Caco-2 (cell line): ENCODE measurements at regions not wholly inside any gene's neighbourhood (a gene's known extent, or its start where the extent isn't known, plus 50 kb on each side); places are given as distances from the start of the nearest gene placed in this dataset.

Source experiments
- BruUV-seq: library from RNA; stranded (reverse); fragments of 400-500 nt; replicated peaks from 2 replicates; lab custom pipeline; 2021; lab: Mats Ljungman, UMichigan
- CTCF ChIA-PET: fragments of 300-600 bp; sonication (Branson Sonifier 250); formaldehyde crosslinking; loops from one replicate; lab custom pipeline; 2022; ENCODE audit warnings: antibody characterized with exemption; lab: Charles Lee
- POLR2A ChIA-PET: fragments of 300-600 bp; sonication (Branson Sonifier 250); formaldehyde crosslinking; loops from one replicate; lab custom pipeline; 2022; ENCODE audit warnings: antibody characterized with exemption; lab: Charles Lee
- DNase-seq, 2 experiments: peaks; one replicate each; pipeline versions ENCODE4 v3.0.0 to v3.0.0-alpha.2; 2020 to 2022
- H3K27me3 ChIP-seq: replicated peaks from 2 replicates; pipeline ENCODE4 v1.6.0; 2011; ENCODE audit warnings: low read length; ENCODE audit not compliant: control insufficient read depth, insufficient read depth
- H3K36me3 ChIP-seq: 2 replicates; pipeline ENCODE4 v1.5.1; 2011; ENCODE audit warnings: low read length; ENCODE audit not compliant: control insufficient read depth, insufficient read depth
- H3K4me1 ChIP-seq: fragments of 250-450 bp; sonication (Bioruptor Pico); 2 replicates; pipeline ENCODE4 v1.5.1; 2020; ENCODE audit warnings: mild to moderate bottlenecking
- H3K4me3 ChIP-seq: 2 replicates; pipeline ENCODE4 v1.5.1; 2011; ENCODE audit warnings: low read depth, mild to moderate bottlenecking, control low read depth, low read length
- H3K9me3 ChIP-seq: fragments of 250-450 bp; sonication (Bioruptor Pico); 2 replicates; pipeline ENCODE4 v1.5.1; 2020; ENCODE audit warnings: mild to moderate bottlenecking, moderate library complexity
- H3K27ac Mint-ChIP-seq: one replicate; pipeline ENCODE4 v1.8.0; 2022; ENCODE audit warnings: mixed read lengths; ENCODE audit not compliant: unreplicated experiment
- H3K27me3 Mint-ChIP-seq: one replicate; pipeline ENCODE4 v1.8.0; 2022; ENCODE audit warnings: mixed read lengths; ENCODE audit not compliant: insufficient read depth, unreplicated experiment
- H3K36me3 Mint-ChIP-seq: one replicate; pipeline ENCODE4 v1.8.0; 2022; ENCODE audit warnings: mild to moderate bottlenecking, mixed read lengths; ENCODE audit not compliant: insufficient read depth, unreplicated experiment
- H3K4me1 Mint-ChIP-seq: one replicate; pipeline ENCODE4 v1.8.0; 2022; ENCODE audit warnings: low read depth, mixed read lengths; ENCODE audit not compliant: unreplicated experiment
- H3K4me3 Mint-ChIP-seq: one replicate; pipeline ENCODE4 v1.8.0; 2022; ENCODE audit warnings: mild to moderate bottlenecking, moderate library complexity, mixed read lengths; ENCODE audit not compliant: unreplicated experiment
- H3K9me3 Mint-ChIP-seq: one replicate; pipeline ENCODE4 v1.8.0; 2022; ENCODE audit warnings: mixed read lengths; ENCODE audit not compliant: unreplicated experiment
- CTCF ChIP-seq, 2 experiments: fragments of 200-600 bp in 1 of 2; IDR thresholded peaks; 1 replicate in 1 of 2; 2 replicates in 1 of 2; pipeline versions ENCODE4 v1.5.1 to v1.8.0; 2011 to 2022; ENCODE audit warnings: antibody characterized with exemption in 1 of 2, control low read depth in 1 of 2, inconsistent platforms in 1 of 2, low read depth in 1 of 2, low read length in 1 of 2, mild to moderate bottlenecking in 1 of 2, moderate library complexity in 1 of 2; ENCODE audit not compliant: insufficient read depth in 1 of 2, severe bottlenecking in 1 of 2, unreplicated experiment in 1 of 2
- intact Hi-C: fragments of 100-400 bp; cut with micrococcal nuclease; formaldehyde crosslinking; loops from one replicate; pipeline ENCODE4 v1.10.0; 2022; ENCODE audit not compliant: unreplicated experiment

GRCh38 chr19:30640252-30640965 lies 268.2 kb downstream of the ZNF536 start:
- H3K27me3 ChIP-seq, result no peaks in the 10 kb centered on the region
- ChIA-PET POLR2A (no interaction called here), CTCF (interaction anchor here (0.6 kb wide), 1 partner anchor 83 kb away, joined by 3 read pairs; no protein-coding TSS in a partner anchor)

DNA sequence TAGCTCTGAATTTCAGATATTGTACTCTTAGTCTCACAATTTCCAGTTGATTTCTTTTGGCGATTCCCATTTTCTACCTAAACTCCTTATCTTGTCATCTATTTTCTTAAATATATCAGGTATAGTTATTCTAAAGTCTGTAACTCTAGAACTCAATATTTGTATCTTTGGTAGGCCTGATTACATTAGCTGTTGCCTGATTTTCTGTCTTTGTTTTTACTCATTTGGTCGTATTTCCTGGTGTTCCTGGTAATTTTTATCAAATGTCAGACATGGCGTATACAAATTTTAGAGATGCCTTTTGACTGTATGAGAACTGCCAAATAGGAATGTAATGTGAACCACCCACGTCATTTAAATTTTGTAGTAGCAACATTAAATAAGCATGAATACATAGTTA lies 266.7 kb downstream of the ZNF536 start:
- H3K27me3 Mint-ChIP-seq, result peaks cover 8% of the 10 kb centered on the region
- H3K9me3 Mint-ChIP-seq, result no peaks in the 10 kb centered on the region
- CTCF ChIA-PET, result no interaction called here
- H3K36me3 Mint-ChIP-seq, result no peaks in the 10 kb centered on the region
- Histone ChIP-seq H3K27me3 (no peaks in the 10 kb centered on the region; the same call in 1 of the 2 replicates), H3K4me1 (no peaks in the 10 kb centered on the region), H3K4me3 (no peak overlapping the region), H3K36me3 (no peaks in the 10 kb centered on the region), H3K9me3 (no peaks in the 10 kb centered on the region)
- intact Hi-C loops, result no loop called here
- H3K4me1 Mint-ChIP-seq, result no peaks in the 10 kb centered on the region
- TF ChIP-seq CTCF (IDR thresholded peaks at IDR 0.05; ENCODE audit: insufficient read depth in 1 of 2, low read depth in 1 of 2, low read length in 1 of 2, severe bottlenecking in 1 of 2, unreplicated experiment in 1 of 2), result no peak
- no peak for DNase-seq
- POLR2A ChIA-PET, result no interaction called here
- no peak overlapping the region for H3K4me3 Mint-ChIP-seq
- no peak overlapping the region for H3K27ac Mint-ChIP-seq
- no TSS peak for BruUV-seq

More at GRCh38 chr19:30640252-30640965, 268.2 kb downstream of the ZNF536 start:
- DNase-seq, result no peak
- H3K9me3 ChIP-seq, result no peaks in the 10 kb centered on the region
- Mint-ChIP-seq H3K27me3 (peaks cover 3% of the 10 kb centered on the region), H3K27ac (no peak overlapping the region), H3K4me3 (no peak overlapping the region), H3K36me3 (no peaks in the 10 kb centered on the region), H3K9me3 (no peaks in the 10 kb centered on the region), H3K4me1 (no peaks in the 10 kb centered on the region)
- no peaks in the 10 kb centered on the region for H3K4me1 ChIP-seq
- no peaks in the 10 kb centered on the region for H3K36me3 ChIP-seq
- TF ChIP-seq CTCF (IDR thresholded peaks at IDR 0.05; ENCODE audit: insufficient read depth in 1 of 2, low read depth in 1 of 2, low read length in 1 of 2, severe bottlenecking in 1 of 2, unreplicated experiment in 1 of 2), result no peak
- BruUV-seq, result no TSS peak
- H3K4me3 ChIP-seq, result no peak overlapping the region
- intact Hi-C loops, result no loop called here

- no peaks in the 10 kb centered on the region for H3K36me3 Mint-ChIP-seq
- BruUV-seq, result no TSS peak
Measured at GRCh38 chr19:30637926-30638325, 265.7 kb downstream of the ZNF536 start.

More at GRCh38 chr19:30637926-30638325, 265.7 kb downstream of the ZNF536 start:
- no peak for DNase-seq
- CTCF ChIA-PET, result no interaction called here
- Mint-ChIP-seq H3K27me3 (peaks cover 5% of the 10 kb centered on the region), H3K27ac (no peak overlapping the region), H3K9me3 (no peaks in the 10 kb centered on the region), H3K4me1 (no peaks in the 10 kb centered on the region), H3K4me3 (no peak overlapping the region)
- Histone ChIP-seq H3K4me3 (no peak overlapping the region), H3K36me3 (no peaks in the 10 kb centered on the region), H3K4me1 (no peaks in the 10 kb centered on the region), H3K9me3 (no peaks in the 10 kb centered on the region), H3K27me3 (no peaks in the 10 kb centered on the region; the same call in 1 of the 2 replicates)
- intact Hi-C loops, result no loop called here
- POLR2A ChIA-PET, result no interaction called here
- TF ChIP-seq CTCF (IDR thresholded peaks at IDR 0.05; ENCODE audit: insufficient read depth in 1 of 2, low read depth in 1 of 2, low read length in 1 of 2, severe bottlenecking in 1 of 2, unreplicated experiment in 1 of 2), result no peak
